DOHH2 (cell line): ENCODE measurements at regions not wholly inside any gene's neighbourhood (a gene's known extent, or its start where the extent isn't known, plus 50 kb on each side); places are given as distances from the start of the nearest gene placed in this dataset.

Experiments
- H3F3A ChIP-seq: fragments of 200-600 bp; sonication (generic), shearing (Covaris generic); 2 replicates; pipeline ENCODE4 v1.6.0; 2016; ENCODE audit warnings: antibody characterized with exemption, mild to moderate bottlenecking; ENCODE audit not compliant: control insufficient read depth, insufficient read depth
- H3K27ac ChIP-seq: fragments of 200-600 bp; sonication (generic); 2 replicates; pipeline ENCODE4 v1.5.1; 2014; ENCODE audit warnings: low read depth, mild to moderate bottlenecking, low read length, moderate library complexity
- H3K27me3 ChIP-seq: fragments of 200-600 bp; sonication (generic); 2 replicates; pipeline ENCODE4 v1.6.1; 2014; ENCODE audit warnings: mild to moderate bottlenecking, low read length, mixed read lengths; ENCODE audit not compliant: control insufficient read depth
- H3K36me3 ChIP-seq: fragments of 200-600 bp; sonication (generic); 2 replicates; pipeline ENCODE4 v1.6.1; 2014; ENCODE audit warnings: mild to moderate bottlenecking, low read length, moderate library complexity, mixed read lengths; ENCODE audit not compliant: control insufficient read depth
- H3K4me1 ChIP-seq: fragments of 200-600 bp; sonication (generic); 2 replicates; pipeline ENCODE4 v1.6.1; 2014; ENCODE audit warnings: mild to moderate bottlenecking, low read length, mixed read lengths; ENCODE audit not compliant: control insufficient read depth
- H3K4me2 ChIP-seq: fragments of 200-600 bp; sonication (generic); 2 replicates; pipeline ENCODE4 v1.6.0; 2014; ENCODE audit warnings: mild to moderate bottlenecking, low read length, moderate library complexity
- H3K4me3 ChIP-seq: fragments of 200-600 bp; sonication (generic); 2 replicates; pipeline ENCODE4 v1.5.1; 2014; ENCODE audit warnings: mild to moderate bottlenecking, low read length, mixed read lengths
- H3K79me2 ChIP-seq: fragments of 200-600 bp; sonication (generic); 2 replicates; pipeline ENCODE4 v1.6.1; 2014; ENCODE audit warnings: mild to moderate bottlenecking, low read length, mixed read lengths; ENCODE audit not compliant: control insufficient read depth
- H3K9me2 ChIP-seq: fragments of 200-600 bp; sonication (generic); replicated peaks from 2 replicates; pipeline ENCODE4 v1.6.1; 2014; ENCODE audit warnings: mild to moderate bottlenecking, low read length, mixed read lengths; ENCODE audit not compliant: control insufficient read depth
- H3K9me3 ChIP-seq: fragments of 200-600 bp; sonication (generic); 2 replicates; pipeline ENCODE4 v1.6.1; 2014; ENCODE audit warnings: antibody characterized with exemption, low read length, mixed read lengths; ENCODE audit not compliant: control insufficient read depth, insufficient read depth
- H4K20me1 ChIP-seq: fragments of 200-600 bp; sonication (generic); 2 replicates; pipeline ENCODE4 v1.6.0; 2014; ENCODE audit warnings: low read depth, mild to moderate bottlenecking, antibody characterized with exemption, low read length, moderate library complexity; ENCODE audit not compliant: control insufficient read depth, insufficient read depth
- CTCF ChIP-seq: fragments of 200-600 bp; sonication (generic); IDR thresholded peaks from one replicate; pipeline ENCODE4 v1.5.1; 2014; ENCODE audit warnings: antibody characterized with exemption, mild to moderate bottlenecking, low read depth, low read length; ENCODE audit not compliant: poor library complexity, severe bottlenecking
- EZH2phosphoT487 ChIP-seq: fragments of 200-600 bp; sonication (generic); IDR thresholded peaks from 2 replicates; pipeline ENCODE4 v1.6.1; 2017; ENCODE audit warnings: borderline replicate concordance, mild to moderate bottlenecking, antibody characterized with exemption, low read length, moderate library complexity, mixed read lengths

DNA sequence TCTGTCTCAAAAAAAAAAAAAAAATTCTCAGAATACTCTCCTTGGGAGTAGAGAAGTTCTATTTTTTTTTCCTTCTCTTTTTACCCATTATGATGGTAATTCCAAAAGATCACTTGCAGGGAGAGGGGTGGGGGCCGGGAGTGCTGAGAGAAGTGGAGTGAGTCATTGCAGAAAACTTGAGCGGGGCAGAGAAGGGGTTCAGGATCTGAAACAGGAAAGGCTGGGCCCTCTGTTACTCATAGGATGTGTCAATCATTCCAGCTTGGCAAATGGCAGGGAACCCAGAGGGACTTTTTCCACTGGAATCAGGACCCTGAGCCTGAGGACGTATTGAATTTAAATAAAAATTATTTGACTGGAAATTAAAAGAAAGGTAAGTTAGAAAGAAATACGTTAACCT lies 111.4 kb upstream of the ARMC2 start:
- Histone ChIP-seq H3K9me3 (no peaks in the 10 kb centered on the region), H3K27ac (no peak overlapping the region), H3K36me3 (no peaks in the 10 kb centered on the region), H3K79me2 (no peaks in the 10 kb centered on the region), H3K4me3 (no peak overlapping the region), H4K20me1 (no peaks in the 10 kb centered on the region), H3K27me3 (peaks cover 7% of the 10 kb centered on the region), H3F3A (no peaks in the 10 kb centered on the region), H3K4me2 (no peak overlapping the region), H3K9me2 (no peaks in the 10 kb centered on the region), H3K4me1 (peaks cover 11% of the 10 kb centered on the region)
- TF ChIP-seq CTCF (no peak), EZH2phosphoT487 (no peak)

DNA sequence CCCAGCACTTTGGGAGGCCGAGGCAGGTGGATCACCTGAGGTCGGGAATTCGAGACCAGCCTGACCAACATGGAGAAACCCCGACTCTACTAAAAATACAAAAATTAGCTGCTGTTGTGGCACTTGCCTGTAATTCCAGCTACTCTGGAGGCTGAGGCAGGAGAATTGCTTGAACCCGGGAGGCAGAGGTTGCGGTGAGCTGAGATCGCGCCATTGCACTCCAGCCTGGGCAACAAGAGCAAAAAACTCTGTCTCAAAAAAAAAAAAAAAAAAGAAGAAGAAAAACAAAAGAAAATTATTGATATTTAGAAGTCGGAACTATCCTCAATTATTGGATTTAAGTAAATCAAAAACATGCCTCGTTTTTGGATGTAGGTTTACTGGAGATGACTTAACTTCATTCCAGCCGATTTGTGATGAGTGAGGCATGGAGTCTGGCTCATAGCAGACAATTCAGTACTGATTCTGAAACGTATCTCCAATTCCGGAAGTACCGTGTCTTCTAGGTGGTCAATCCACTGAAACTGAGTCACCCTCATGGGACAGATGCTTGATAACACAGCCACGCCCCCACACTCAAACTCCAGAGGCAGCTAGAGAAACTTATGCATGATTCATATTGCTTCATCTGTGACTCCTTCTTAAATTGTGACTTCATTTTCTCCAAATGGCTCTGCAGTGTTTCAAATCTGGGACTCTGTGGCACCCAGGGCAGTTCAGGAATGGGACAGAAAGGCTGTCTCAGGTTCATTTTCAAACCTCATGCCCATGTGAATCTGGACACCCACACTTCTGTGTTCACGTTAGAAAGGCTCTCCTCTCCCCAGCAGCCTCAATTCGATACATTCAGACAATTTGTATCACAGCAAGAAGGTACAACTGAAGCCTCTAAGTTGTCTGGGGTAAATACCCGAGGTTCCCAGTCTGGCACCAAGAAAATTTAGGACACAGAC lies 110.4 kb upstream of the ARMC2 start:
- Histone ChIP-seq H3K4me2 (no peak overlapping the region), H4K20me1 (no peaks in the 10 kb centered on the region), H3K79me2 (no peaks in the 10 kb centered on the region), H3K9me3 (no peaks in the 10 kb centered on the region), H3K27me3 (peaks cover 7% of the 10 kb centered on the region), H3K27ac (no peak overlapping the region), H3K9me2 (no peaks in the 10 kb centered on the region), H3K36me3 (no peaks in the 10 kb centered on the region), H3K4me1 (peaks cover 11% of the 10 kb centered on the region), H3F3A (no peaks in the 10 kb centered on the region), H3K4me3 (no peak overlapping the region)
- no peak for TF ChIP-seq EZH2phosphoT487
- no peak for TF ChIP-seq CTCF

DNA sequence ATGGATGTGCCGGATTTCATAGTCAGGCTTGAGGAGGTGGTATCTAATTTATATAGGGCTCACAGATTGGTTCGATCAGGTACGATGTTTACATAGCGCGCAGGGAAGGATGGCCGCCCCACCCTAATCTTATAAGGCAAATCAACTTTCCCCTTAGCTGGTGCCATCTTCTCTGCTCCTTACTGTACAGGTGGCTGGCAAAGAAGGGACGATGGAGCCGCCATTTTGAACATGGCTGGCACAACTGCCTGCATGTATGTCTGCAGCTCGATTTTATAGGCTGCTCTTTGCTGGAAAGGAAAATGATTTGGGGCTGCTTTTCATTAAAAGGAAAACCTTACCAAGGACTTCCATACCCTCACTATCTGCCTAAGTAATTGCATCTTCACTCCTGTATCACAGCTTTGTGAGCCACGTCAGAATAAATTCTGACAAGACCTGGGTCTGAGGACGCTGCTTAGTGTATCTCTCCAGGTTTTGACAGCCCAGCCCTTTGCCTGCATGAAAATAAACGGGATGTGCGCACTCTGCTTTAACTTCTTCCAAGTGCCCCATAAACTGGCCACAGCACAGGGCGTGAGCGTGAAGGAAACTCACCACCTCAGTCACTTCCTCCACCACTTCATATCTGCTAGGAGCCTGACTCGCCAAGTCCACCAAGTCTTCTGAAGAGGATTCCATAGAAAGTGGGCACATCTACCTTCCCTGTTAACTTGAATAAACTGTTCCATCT lies 109.4 kb upstream of the ARMC2 start:
- no peaks in the 10 kb centered on the region for H3K9me3 ChIP-seq
- no peak overlapping the region for H3K4me2 ChIP-seq
- peaks cover 7% of the 10 kb centered on the region for H3K27me3 ChIP-seq
- no peaks in the 10 kb centered on the region for H4K20me1 ChIP-seq
- no peaks in the 10 kb centered on the region for H3K79me2 ChIP-seq
- H3K4me3 ChIP-seq, result no peak overlapping the region
- no peaks in the 10 kb centered on the region for H3K9me2 ChIP-seq
- TF ChIP-seq EZH2phosphoT487, result no peak
- no peak for TF ChIP-seq CTCF
- no peaks in the 10 kb centered on the region for H3F3A ChIP-seq
- H3K36me3 ChIP-seq, result no peaks in the 10 kb centered on the region
- H3K27ac ChIP-seq, result no peak overlapping the region
- H3K4me1 ChIP-seq, result peaks cover 7% of the 10 kb centered on the region
